Natural killer cell (primary cell): ENCODE measurements at regions not wholly inside any gene's neighbourhood (a gene's known extent, or its start where the extent isn't known, plus 50 kb on each side); places are given as distances from the start of the nearest gene placed in this dataset.

Experiments
- ATAC-seq, 3 donors: fragments of 150-1000 bp in 2 of 3; fragments of 200-7000 bp in 1 of 3; cut with Tn5 transposase; 1 replicate in 1 of 3; 2 replicates in 2 of 3; pipeline ENCODE4 v1.10.0; 2021; ENCODE audit warnings: mild to moderate bottlenecking in 2 of 3, moderate library complexity in 2 of 3
- DNase-seq, 2 donors: peaks; one replicate each; pipeline versions ENCODE4 v3.0.0 to v3.0.0-alpha.2; 2013 to 2021; ENCODE audit warnings: mixed read lengths in 1 of 2
- H3K27ac ChIP-seq: one replicate; pipeline ENCODE4 v1.5.1; 2013; ENCODE audit warnings: mild to moderate bottlenecking, low read length
- H3K27me3 ChIP-seq: one replicate; pipeline ENCODE4 v1.6.1; 2013; ENCODE audit warnings: low read length; ENCODE audit not compliant: control insufficient read depth, insufficient read depth
- H3K36me3 ChIP-seq: one replicate; pipeline ENCODE4 v1.6.1; 2013; ENCODE audit warnings: low read length; ENCODE audit not compliant: control insufficient read depth, insufficient read depth
- H3K4me1 ChIP-seq: one replicate; pipeline ENCODE4 v1.6.1; 2013; ENCODE audit warnings: low read length; ENCODE audit not compliant: control insufficient read depth, insufficient read depth
- H3K4me3 ChIP-seq: one replicate; pipeline ENCODE4 v1.5.1; 2013; ENCODE audit warnings: low read length
- H3K9me3 ChIP-seq: one replicate; pipeline ENCODE4 v1.6.1; 2013; ENCODE audit warnings: low read length; ENCODE audit not compliant: control insufficient read depth, insufficient read depth
- H3K27ac Mint-ChIP-seq, 2 donors: one replicate each; pipeline ENCODE4 v1.8.0; 2022; ENCODE audit warnings: mild to moderate bottlenecking in 2 of 2, mixed read lengths in 2 of 2, moderate library complexity in 1 of 2
- H3K27me3 Mint-ChIP-seq, 2 donors: one replicate each; pipeline ENCODE4 v1.8.0; 2022; ENCODE audit warnings: low read depth in 2 of 2, mixed read lengths in 2 of 2
- H3K36me3 Mint-ChIP-seq: one replicate; pipeline ENCODE4 v1.8.0; 2022; ENCODE audit warnings: mixed read lengths
- H3K4me1 Mint-ChIP-seq, 2 donors: one replicate each; pipeline ENCODE4 v1.8.0; 2022; ENCODE audit warnings: mixed read lengths in 2 of 2
- H3K4me3 Mint-ChIP-seq: one replicate; pipeline ENCODE4 v1.8.0; 2022; ENCODE audit warnings: mild to moderate bottlenecking, moderate library complexity, mixed read lengths
- H3K9me3 Mint-ChIP-seq, 2 donors: one replicate each; pipeline ENCODE4 v1.8.0; 2022; ENCODE audit warnings: mixed read lengths in 2 of 2
- WGBS: methylation state at CpG from one replicate; pipeline ENCODE4 v1.1.7; 2013; ENCODE audit warnings: missing lambda C conversion rate; ENCODE audit not compliant: insufficient coverage; 5-methylcytosine and 5-hydroxymethylcytosine counted together
- intact Hi-C: fragments of 100-400 bp; cut with micrococcal nuclease; formaldehyde crosslinking; loops from one replicate; pipeline ENCODE4 v1.14.2; 2022
- TF ChIP-seq, protein P1 (sequence below): fragments of 200-600 bp; IDR thresholded peaks from one replicate; pipeline ENCODE4 v1.8.0; 2022; ENCODE audit warnings: antibody characterized with exemption

DNA sequence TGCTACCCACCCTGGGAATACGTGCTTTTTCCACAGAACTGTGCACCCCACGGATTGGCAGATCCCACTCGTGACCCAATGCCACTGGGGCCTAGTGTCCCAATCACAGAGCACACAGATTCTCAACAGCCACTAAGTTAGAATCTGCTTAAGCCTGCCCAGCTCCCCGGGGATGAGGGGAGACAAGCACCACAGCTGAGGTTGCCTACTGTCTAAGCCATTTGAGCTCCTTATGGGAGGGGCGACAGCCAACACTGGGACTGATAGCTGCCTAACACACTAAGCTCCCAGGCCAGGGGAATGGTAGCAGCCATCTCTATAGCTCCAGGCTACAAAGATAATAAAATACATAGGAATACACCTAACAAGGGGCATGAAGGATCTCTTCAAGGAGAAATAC is 93.5 kb upstream of the GUCY1A1 start:
- TF ChIP-seq, protein P1, sequence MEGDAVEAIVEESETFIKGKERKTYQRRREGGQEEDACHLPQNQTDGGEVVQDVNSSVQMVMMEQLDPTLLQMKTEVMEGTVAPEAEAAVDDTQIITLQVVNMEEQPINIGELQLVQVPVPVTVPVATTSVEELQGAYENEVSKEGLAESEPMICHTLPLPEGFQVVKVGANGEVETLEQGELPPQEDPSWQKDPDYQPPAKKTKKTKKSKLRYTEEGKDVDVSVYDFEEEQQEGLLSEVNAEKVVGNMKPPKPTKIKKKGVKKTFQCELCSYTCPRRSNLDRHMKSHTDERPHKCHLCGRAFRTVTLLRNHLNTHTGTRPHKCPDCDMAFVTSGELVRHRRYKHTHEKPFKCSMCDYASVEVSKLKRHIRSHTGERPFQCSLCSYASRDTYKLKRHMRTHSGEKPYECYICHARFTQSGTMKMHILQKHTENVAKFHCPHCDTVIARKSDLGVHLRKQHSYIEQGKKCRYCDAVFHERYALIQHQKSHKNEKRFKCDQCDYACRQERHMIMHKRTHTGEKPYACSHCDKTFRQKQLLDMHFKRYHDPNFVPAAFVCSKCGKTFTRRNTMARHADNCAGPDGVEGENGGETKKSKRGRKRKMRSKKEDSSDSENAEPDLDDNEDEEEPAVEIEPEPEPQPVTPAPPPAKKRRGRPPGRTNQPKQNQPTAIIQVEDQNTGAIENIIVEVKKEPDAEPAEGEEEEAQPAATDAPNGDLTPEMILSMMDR: no peak
- Mint-ChIP-seq H3K4me1 (no peaks in the 10 kb centered on the region), H3K27me3 (no peaks in the 10 kb centered on the region), H3K27ac (no peak overlapping the region), H3K4me3 (no peak overlapping the region), H3K36me3 (no peaks in the 10 kb centered on the region), H3K9me3 (peaks cover 0 to 3% of the 10 kb centered on the region in 2 donors)
- Histone ChIP-seq H3K4me3 (no peak overlapping the region), H3K27me3 (no peaks in the 10 kb centered on the region), H3K9me3 (no peaks in the 10 kb centered on the region), H3K27ac (no peak overlapping the region), H3K4me1 (no peaks in the 10 kb centered on the region), H3K36me3 (no peaks in the 10 kb centered on the region)
- intact Hi-C loops: no loop called here
- no peak for DNase-seq
- no peak for ATAC-seq
- WGBS: 82% methylated on average over 5 of the region's 5 CpGs

DNA sequence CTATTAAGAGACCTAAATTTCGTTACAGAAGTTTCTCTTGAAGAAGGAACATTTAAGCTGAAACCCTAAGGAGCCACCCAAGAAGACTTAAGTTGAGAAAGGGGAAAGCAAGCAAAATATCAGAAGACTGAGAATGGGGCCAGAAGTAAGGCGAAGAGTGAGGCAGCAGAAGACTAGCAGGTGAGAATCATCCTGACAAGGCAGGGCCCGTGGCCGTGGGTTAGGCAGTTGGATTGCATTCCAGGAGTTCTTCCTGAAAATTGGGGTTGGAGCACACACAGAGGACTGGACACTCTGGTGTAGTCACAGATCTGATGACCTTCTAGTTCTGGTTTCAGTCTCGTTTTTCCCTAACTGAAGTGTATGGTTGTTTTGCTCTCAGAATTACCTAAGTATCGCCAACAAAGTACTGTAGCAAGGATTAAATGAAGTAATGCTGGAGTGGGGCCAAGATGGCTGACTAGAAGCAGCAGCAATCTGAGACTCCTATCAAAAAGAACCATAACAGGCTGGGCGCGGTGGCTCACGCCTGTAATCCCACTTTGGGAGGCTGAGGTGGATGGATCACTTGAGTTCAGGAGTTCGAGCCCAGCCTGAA is 94.4 kb upstream of the GUCY1A1 start:
- H3K36me3 ChIP-seq: no peaks in the 10 kb centered on the region
- intact Hi-C loops: no loop called here
- H3K27ac Mint-ChIP-seq: no peak overlapping the region

DNA sequence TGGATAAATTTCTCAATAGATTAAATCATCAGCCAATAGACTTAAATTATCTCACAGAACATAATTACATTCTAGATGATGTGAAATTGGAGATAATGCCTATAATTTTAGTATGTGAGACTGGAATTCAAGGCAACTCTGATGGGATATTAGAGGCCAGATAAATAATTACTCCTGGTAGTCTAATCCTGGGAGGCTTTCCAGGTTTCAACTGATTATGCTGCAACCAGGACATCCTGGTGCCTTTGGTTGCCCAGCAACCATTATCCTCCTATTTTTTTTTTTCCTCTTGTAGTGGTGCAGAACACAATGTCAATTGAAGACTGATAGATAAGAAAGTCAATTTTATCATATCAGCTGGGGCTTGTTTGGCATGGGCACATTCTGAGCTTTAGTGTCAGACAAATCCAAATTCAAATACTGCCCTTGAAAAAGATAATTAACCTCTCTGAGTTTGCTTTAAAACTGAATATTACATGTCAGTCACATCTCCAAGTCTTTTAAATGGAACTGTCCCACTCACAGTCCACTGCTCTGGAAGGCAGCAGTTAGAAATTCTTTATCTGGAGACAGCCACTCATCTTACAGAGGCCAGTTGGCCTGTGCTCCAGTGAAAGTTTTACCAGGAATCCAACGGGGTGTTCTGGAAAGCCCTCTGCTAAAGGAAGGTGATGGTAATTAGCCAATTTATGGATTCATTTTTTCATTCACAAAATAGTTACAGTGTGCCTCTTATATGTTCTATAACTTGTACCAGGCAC is 95.3 kb upstream of the GUCY1A1 start:
- intact Hi-C loops: no loop called here
- H3K4me1 Mint-ChIP-seq: no peaks in the 10 kb centered on the region

More for the DNA sequence above, 94.4 kb upstream of the GUCY1A1 start:
- Histone ChIP-seq H3K27me3 (no peaks in the 10 kb centered on the region), H3K4me3 (no peak overlapping the region), H3K9me3 (no peaks in the 10 kb centered on the region), H3K27ac (no peak overlapping the region), H3K4me1 (no peaks in the 10 kb centered on the region)
- Mint-ChIP-seq H3K36me3 (no peaks in the 10 kb centered on the region), H3K4me3 (no peak overlapping the region), H3K9me3 (peaks cover 0 to 3% of the 10 kb centered on the region in 2 donors), H3K4me1 (no peaks in the 10 kb centered on the region), H3K27me3 (no peaks in the 10 kb centered on the region)
- no peak for DNase-seq
- WGBS: 86% methylated on average over 10 of the region's 10 CpGs
- TF ChIP-seq, protein P1: no peak
- ATAC-seq: no peak

More for the DNA sequence above, 95.3 kb upstream of the GUCY1A1 start:
- no peak for ATAC-seq
- no peaks in the 10 kb centered on the region for H3K27me3 Mint-ChIP-seq
- TF ChIP-seq, protein P1: no peak
- no peaks in the 10 kb centered on the region for H3K4me1 ChIP-seq
- H3K4me3 Mint-ChIP-seq: no peak overlapping the region
- H3K36me3 ChIP-seq: no peaks in the 10 kb centered on the region
- no peaks in the 10 kb centered on the region for H3K36me3 Mint-ChIP-seq
- no peak overlapping the region for H3K27ac Mint-ChIP-seq
- 83% methylated on average over 1 of the region's 1 CpG for WGBS
- H3K9me3 ChIP-seq: no peaks in the 10 kb centered on the region
- no peaks in the 10 kb centered on the region for H3K27me3 ChIP-seq
- DNase-seq: no peak
- H3K9me3 Mint-ChIP-seq: peaks cover 0 to 2% of the 10 kb centered on the region in 2 donors
- no peak overlapping the region for H3K4me3 ChIP-seq
- no peak overlapping the region for H3K27ac ChIP-seq
